GM18499 (cell line): ENCODE measurements at regions not wholly inside any gene's neighbourhood (a gene's known extent, or its start where the extent isn't known, plus 50 kb on each side); places are given as distances from the start of the nearest gene placed in this dataset.

ENCODE experiments used
- ATAC-seq: cut with Tn5 transposase; IDR thresholded peaks from one replicate; pipeline ENCODE4 v1.9.1; 2021; ENCODE audit warnings: moderate number of reproducible peaks; ENCODE audit not compliant: insufficient read depth, unreplicated experiment

- no peak for ATAC-seq
Observed at GRCh38 chr3:106157411-106157810, 288.6 kb upstream of the CBLB start.

- no peak for ATAC-seq
Observed at GRCh38 chr3:106160396-106160795, 291.6 kb upstream of the CBLB start.

- ATAC-seq: no peak
Observed at GRCh38 chr3:106161246-106161645, 292.4 kb upstream of the CBLB start.

- no peak for ATAC-seq
Observed at GRCh38 chr3:106167728-106168127, 298.9 kb upstream of the CBLB start.

GRCh38 chr3:106168962-106169750, 300.3 kb upstream of the CBLB start:
- no peak for ATAC-seq

- ATAC-seq: no peak
Observed at GRCh38 chr3:106170636-106171035, 301.8 kb upstream of the CBLB start.

GRCh38 chr3:106172101-106172500, 303.3 kb upstream of the CBLB start:
- ATAC-seq: no peak

- ATAC-seq: no peak
Observed at GRCh38 chr3:106172780-106173179, 304.0 kb upstream of the CBLB start.

GRCh38 chr3:106175276-106175675, 306.5 kb upstream of the CBLB start:
- no peak for ATAC-seq

- ATAC-seq: peak; percentile 79
Observed at GRCh38 chr3:106176734-106177133, 307.9 kb upstream of the CBLB start.

GRCh38 chr3:106182950-106183511, 314.2 kb upstream of the CBLB start:
- no peak for ATAC-seq

- ATAC-seq: no peak
Observed at GRCh38 chr3:106183762-106184391, 315.1 kb upstream of the CBLB start.

- peak; percentile 92 for ATAC-seq
Observed at GRCh38 chr3:106184540-106185457, 316.0 kb upstream of the CBLB start.

- no peak for ATAC-seq
Observed at GRCh38 chr3:106185949-106186348, 317.1 kb upstream of the CBLB start.

- ATAC-seq: no peak
Observed at GRCh38 chr3:106190296-106190695, 321.5 kb upstream of the CBLB start.

- ATAC-seq: no peak
Observed at GRCh38 chr3:106191211-106191610, 322.4 kb upstream of the CBLB start.

GRCh38 chr3:106191913-106192312, 323.1 kb upstream of the CBLB start:
- ATAC-seq: no peak

- ATAC-seq: no peak
Observed at GRCh38 chr3:106193876-106194275, 325.1 kb upstream of the CBLB start.

GRCh38 chr3:106194726-106195125, 325.9 kb upstream of the CBLB start:
- no peak for ATAC-seq

GRCh38 chr3:106197532-106198194, 328.9 kb upstream of the CBLB start:
- no peak for ATAC-seq
